HEK293 (cell line): ENCODE measurements at regions not wholly inside any gene's neighbourhood (a gene's known extent, or its start where the extent isn't known, plus 50 kb on each side); places are given as distances from the start of the nearest gene placed in this dataset.

Experiments used
- TCF7L2 ChIP-seq: IDR thresholded peaks from 2 replicates; pipeline ENCODE4 v1.6.1; 2011; ENCODE audit warnings: low read depth, mild to moderate bottlenecking, inconsistent platforms, low read length, moderate library complexity, borderline replicate concordance
- ZBTB20 ChIP-seq: fragments of 450-650 bp; formaldehyde crosslinking; IDR thresholded peaks from 2 replicates; pipeline ENCODE4 v1.5.1; 2016; ENCODE audit warnings: missing biosample characterization, missing genetic modification characterization
- ZNF24 ChIP-seq: fragments of 450-650 bp; formaldehyde crosslinking; IDR thresholded peaks from 2 replicates; pipeline ENCODE4 v1.5.1; 2016; ENCODE audit warnings: missing biosample characterization, missing genetic modification characterization
- ZNF302 ChIP-seq: fragments of 450-650 bp; formaldehyde crosslinking; IDR thresholded peaks from 2 replicates; pipeline ENCODE4 v1.5.1; 2016; ENCODE audit warnings: missing biosample characterization, missing genetic modification characterization, low read depth
- ZNF585B ChIP-seq: fragments of 450-650 bp; formaldehyde crosslinking; IDR thresholded peaks from 2 replicates; pipeline ENCODE4 v1.5.1; 2016; ENCODE audit warnings: missing biosample characterization, missing genetic modification characterization
- TF ChIP-seq, protein P1 (sequence below): fragments of 450-650 bp; formaldehyde crosslinking; IDR thresholded peaks from 2 replicates; pipeline ENCODE4 v1.5.1; 2016; ENCODE audit warnings: missing biosample characterization, missing genetic modification characterization
- TF ChIP-seq, protein P2 (sequence below): fragments of 450-650 bp; formaldehyde crosslinking; IDR thresholded peaks from 2 replicates; pipeline ENCODE4 v1.5.1; 2016; ENCODE audit warnings: missing biosample characterization, missing genetic modification characterization
- TF ChIP-seq, protein P3 (sequence below): fragments of 450-650 bp; formaldehyde crosslinking; IDR thresholded peaks from 2 replicates; pipeline ENCODE4 v1.5.1; 2017; ENCODE audit warnings: missing biosample characterization, missing genetic modification characterization
- TF ChIP-seq, protein P4 (sequence below): sonication (generic); formaldehyde crosslinking; IDR thresholded peaks from 2 replicates; pipeline ENCODE4 v1.8.1; 2022; ENCODE audit warnings: mild to moderate bottlenecking, moderate library complexity, missing genetic modification reagents

DNA sequence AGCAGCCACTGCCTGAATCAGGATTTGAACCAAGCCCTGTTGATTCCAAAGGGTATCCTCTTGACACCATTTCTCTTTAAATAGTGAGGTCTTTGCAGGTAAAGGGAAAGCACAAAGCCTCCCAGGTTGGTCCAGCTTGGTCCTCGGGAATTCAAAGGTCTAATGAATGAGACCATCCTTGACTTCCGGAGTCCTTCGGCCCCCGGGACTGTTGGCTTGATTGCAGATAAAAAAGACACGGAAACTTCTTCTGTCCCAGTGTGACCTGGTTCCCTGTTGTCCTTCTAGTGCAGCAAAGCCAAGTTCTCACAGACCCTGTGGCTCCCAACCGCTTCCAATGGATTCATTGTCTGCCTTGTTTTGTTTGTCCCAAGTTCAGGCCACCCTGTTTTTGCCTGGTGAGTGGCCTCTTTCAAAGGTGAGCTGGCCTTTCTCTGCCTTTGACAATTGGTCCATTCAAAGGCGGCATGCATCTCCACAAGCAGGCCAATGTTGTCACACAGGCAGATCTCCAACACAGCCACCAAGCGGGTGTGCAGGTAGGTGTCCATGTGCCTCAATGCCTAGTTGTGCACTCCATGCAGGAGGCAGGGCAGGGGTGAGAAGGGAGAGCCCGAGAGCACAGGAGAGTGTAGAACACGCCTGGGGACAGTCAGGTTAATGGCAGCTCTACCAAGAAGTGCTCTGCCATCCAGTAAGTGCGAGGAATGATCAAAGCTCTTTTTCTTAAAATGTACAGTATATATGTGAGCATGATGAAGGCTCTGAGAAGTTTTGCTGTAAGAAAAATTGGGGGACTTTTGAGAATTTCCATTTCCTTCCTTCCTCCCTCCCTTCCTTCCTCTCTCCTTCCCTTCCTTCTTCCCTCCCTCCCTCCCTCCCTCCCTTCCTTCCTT lies 82.1 kb upstream of the ZBTB40 start:
- TF ChIP-seq ZBTB20 (tag by site-specific recombination), result no peak
- TF ChIP-seq, protein P1, sequence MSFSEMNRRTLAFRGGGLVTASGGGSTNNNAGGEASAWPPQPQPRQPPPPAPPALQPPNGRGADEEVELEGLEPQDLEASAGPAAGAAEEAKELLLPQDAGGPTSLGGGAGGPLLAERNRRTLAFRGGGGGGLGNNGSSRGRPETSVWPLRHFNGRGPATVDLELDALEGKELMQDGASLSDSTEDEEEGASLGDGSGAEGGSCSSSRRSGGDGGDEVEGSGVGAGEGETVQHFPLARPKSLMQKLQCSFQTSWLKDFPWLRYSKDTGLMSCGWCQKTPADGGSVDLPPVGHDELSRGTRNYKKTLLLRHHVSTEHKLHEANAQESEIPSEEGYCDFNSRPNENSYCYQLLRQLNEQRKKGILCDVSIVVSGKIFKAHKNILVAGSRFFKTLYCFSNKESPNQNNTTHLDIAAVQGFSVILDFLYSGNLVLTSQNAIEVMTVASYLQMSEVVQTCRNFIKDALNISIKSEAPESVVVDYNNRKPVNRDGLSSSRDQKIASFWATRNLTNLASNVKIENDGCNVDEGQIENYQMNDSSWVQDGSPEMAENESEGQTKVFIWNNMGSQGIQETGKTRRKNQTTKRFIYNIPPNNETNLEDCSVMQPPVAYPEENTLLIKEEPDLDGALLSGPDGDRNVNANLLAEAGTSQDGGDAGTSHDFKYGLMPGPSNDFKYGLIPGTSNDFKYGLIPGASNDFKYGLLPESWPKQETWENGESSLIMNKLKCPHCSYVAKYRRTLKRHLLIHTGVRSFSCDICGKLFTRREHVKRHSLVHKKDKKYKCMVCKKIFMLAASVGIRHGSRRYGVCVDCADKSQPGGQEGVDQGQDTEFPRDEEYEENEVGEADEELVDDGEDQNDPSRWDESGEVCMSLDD, result no peak
- TF ChIP-seq, protein P2, sequence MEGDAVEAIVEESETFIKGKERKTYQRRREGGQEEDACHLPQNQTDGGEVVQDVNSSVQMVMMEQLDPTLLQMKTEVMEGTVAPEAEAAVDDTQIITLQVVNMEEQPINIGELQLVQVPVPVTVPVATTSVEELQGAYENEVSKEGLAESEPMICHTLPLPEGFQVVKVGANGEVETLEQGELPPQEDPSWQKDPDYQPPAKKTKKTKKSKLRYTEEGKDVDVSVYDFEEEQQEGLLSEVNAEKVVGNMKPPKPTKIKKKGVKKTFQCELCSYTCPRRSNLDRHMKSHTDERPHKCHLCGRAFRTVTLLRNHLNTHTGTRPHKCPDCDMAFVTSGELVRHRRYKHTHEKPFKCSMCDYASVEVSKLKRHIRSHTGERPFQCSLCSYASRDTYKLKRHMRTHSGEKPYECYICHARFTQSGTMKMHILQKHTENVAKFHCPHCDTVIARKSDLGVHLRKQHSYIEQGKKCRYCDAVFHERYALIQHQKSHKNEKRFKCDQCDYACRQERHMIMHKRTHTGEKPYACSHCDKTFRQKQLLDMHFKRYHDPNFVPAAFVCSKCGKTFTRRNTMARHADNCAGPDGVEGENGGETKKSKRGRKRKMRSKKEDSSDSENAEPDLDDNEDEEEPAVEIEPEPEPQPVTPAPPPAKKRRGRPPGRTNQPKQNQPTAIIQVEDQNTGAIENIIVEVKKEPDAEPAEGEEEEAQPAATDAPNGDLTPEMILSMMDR (tag by site-specific recombination), result no peak
- no peak for TF ChIP-seq ZNF24
- TF ChIP-seq ZNF585B (tag by site-specific recombination), result no peak
- TF ChIP-seq, protein P3, sequence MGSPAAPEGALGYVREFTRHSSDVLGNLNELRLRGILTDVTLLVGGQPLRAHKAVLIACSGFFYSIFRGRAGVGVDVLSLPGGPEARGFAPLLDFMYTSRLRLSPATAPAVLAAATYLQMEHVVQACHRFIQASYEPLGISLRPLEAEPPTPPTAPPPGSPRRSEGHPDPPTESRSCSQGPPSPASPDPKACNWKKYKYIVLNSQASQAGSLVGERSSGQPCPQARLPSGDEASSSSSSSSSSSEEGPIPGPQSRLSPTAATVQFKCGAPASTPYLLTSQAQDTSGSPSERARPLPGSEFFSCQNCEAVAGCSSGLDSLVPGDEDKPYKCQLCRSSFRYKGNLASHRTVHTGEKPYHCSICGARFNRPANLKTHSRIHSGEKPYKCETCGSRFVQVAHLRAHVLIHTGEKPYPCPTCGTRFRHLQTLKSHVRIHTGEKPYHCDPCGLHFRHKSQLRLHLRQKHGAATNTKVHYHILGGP, result no peak
- TF ChIP-seq TCF7L2, result no peak
- TF ChIP-seq ZNF302 (tag by site-specific recombination), result no peak
- TF ChIP-seq, protein P4, sequence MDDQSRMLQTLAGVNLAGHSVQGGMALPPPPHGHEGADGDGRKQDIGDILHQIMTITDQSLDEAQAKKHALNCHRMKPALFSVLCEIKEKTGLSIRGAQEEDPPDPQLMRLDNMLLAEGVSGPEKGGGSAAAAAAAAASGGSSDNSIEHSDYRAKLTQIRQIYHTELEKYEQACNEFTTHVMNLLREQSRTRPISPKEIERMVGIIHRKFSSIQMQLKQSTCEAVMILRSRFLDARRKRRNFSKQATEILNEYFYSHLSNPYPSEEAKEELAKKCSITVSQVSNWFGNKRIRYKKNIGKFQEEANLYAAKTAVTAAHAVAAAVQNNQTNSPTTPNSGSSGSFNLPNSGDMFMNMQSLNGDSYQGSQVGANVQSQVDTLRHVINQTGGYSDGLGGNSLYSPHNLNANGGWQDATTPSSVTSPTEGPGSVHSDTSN (CRISPR knock-in tag), result no peak
